ENCODE measurements at regions not wholly inside any gene's neighbourhood (a gene's known extent, or its start where the extent isn't known, plus 50 kb on each side); places are given as distances from the start of the nearest gene placed in this dataset.

- H3K27ac ChIP-seq: no peak overlapping the region
- no peaks in the 10 kb centered on the region for H3K36me3 ChIP-seq
- no peaks in the 10 kb centered on the region for H3K27me3 ChIP-seq (replicated peaks; ENCODE audit: insufficient read depth)
- TF ChIP-seq, protein P1, sequence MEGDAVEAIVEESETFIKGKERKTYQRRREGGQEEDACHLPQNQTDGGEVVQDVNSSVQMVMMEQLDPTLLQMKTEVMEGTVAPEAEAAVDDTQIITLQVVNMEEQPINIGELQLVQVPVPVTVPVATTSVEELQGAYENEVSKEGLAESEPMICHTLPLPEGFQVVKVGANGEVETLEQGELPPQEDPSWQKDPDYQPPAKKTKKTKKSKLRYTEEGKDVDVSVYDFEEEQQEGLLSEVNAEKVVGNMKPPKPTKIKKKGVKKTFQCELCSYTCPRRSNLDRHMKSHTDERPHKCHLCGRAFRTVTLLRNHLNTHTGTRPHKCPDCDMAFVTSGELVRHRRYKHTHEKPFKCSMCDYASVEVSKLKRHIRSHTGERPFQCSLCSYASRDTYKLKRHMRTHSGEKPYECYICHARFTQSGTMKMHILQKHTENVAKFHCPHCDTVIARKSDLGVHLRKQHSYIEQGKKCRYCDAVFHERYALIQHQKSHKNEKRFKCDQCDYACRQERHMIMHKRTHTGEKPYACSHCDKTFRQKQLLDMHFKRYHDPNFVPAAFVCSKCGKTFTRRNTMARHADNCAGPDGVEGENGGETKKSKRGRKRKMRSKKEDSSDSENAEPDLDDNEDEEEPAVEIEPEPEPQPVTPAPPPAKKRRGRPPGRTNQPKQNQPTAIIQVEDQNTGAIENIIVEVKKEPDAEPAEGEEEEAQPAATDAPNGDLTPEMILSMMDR (IDR thresholded peaks at IDR 0.05): no peak
- TF ChIP-seq POLR2A (IDR thresholded peaks at IDR 0.05) (no peak), POLR2AphosphoS5 (IDR thresholded peaks at IDR 0.05) (no peak)
- DNase-seq (ENCODE audit: low spot score): no peak
- H3K4me3 ChIP-seq: no peak overlapping the region
- H3K4me1 ChIP-seq (replicated peaks): no peaks in the 10 kb centered on the region
- no peaks in the 10 kb centered on the region for H3K9me3 ChIP-seq
- 80% methylated on average over 5 of the region's 5 CpGs for WGBS
- intact Hi-C loops (cut with DNase I): no loop called here
Measured at GRCh38 chr7:36021367-36021766, 131.7 kb upstream of the EEPD1 start.

DNA sequence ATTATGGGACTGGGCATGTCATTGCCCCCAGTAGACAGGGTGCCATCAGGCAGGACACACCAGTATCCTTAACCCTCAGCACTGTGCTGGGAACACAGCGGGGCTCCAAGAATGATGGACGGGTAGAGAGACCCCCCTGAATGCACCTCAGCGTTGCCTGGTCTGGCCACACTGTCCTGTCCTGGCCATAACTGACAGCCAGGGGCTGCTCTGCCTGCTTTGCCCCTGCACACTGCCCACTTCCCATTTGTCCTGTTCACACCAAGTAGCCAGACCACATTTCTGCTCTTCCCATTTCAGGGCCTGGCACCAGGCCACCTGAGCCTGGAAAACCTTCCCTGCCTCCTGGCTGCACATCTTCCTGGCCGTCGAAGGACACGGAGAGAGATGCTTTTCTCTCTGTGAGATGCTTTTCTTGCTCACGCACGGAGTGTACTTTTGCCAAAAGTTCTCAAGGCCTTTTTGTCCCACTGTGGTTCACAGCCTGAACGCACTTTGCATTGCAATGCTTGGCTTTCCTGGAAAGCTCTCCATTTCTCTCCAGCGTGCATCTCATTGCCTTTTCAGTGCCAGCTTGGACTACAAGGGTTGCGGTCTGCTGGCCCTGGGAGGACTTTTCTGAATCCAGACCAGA lies 131.0 kb upstream of the EEPD1 start:
- Histone ChIP-seq H3K27ac (no peak overlapping the region), H3K4me3 (no peak overlapping the region), H3K27me3 (replicated peaks; ENCODE audit: insufficient read depth) (no peaks in the 10 kb centered on the region), H3K4me1 (replicated peaks) (no peaks in the 10 kb centered on the region), H3K36me3 (no peaks in the 10 kb centered on the region), H3K9me3 (no peaks in the 10 kb centered on the region)
- intact Hi-C loops (cut with DNase I): no loop called here
- TF ChIP-seq, protein P1 (IDR thresholded peaks at IDR 0.05): no peak
- TF ChIP-seq POLR2AphosphoS5 (IDR thresholded peaks at IDR 0.05) (no peak), POLR2A (IDR thresholded peaks at IDR 0.05) (no peak)
- WGBS: 56% methylated on average over 11 of the region's 11 CpGs
- no peak for DNase-seq (ENCODE audit: low spot score)

DNA sequence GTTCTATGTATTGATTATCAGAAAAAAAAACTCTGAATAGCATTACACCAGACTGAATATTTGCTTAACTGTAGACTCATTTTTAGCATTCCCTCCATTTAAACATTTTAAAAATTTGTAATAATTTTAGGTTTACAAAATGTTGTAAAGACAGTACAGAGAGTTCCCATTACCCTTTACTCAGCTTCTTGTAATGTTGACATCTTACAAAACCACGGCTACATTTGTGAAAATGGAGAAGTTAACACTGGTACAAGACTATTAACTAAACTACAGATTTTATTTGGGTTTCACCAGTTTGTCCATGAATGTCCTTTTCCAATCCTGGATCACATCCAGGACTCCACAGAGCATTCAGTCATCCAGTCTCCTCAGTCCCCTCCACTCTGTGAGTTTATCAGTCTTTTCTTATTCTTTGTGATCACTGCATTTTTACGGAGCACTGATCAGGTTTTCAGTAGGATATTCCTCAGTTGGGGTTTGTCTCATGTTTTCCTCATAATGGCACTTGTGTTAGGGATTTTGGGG lies 130.0 kb upstream of the EEPD1 start:
- TF ChIP-seq, protein P1 (IDR thresholded peaks at IDR 0.05): no peak
- TF ChIP-seq POLR2AphosphoS5 (IDR thresholded peaks at IDR 0.05) (no peak), POLR2A (IDR thresholded peaks at IDR 0.05) (no peak)
- H3K9me3 ChIP-seq: no peaks in the 10 kb centered on the region
- no peaks in the 10 kb centered on the region for H3K4me1 ChIP-seq (replicated peaks)
- 75% methylated on average over 2 of the region's 2 CpGs for WGBS
- intact Hi-C loops (cut with DNase I): no loop called here
- H3K27ac ChIP-seq: no peak overlapping the region
- H3K27me3 ChIP-seq (replicated peaks; ENCODE audit: insufficient read depth): no peaks in the 10 kb centered on the region
- H3K36me3 ChIP-seq: no peaks in the 10 kb centered on the region
- no peak overlapping the region for H3K4me3 ChIP-seq
- DNase-seq (ENCODE audit: low spot score): no peak

DNA sequence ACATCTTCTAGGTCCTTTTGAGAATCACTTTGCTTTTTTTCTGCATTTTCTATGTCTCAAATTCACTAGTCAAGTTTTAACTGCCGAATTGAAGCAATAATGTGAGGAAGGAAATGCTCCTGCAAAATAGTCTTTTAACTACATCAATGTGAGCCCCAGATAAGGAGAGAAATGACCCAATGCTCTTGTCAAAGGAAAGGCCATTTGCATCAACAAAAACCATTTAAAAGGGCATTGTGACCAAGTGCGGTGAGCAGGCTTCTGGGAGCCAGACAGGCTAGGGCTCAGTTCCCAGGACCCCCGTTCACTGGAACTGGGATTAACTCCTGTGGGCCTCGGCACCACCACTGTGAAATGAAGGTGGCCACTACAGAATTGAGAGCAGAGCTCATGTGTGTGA lies 127.9 kb upstream of the EEPD1 start:
- no peak overlapping the region for H3K4me3 ChIP-seq
- intact Hi-C loops (cut with DNase I): no loop called here
- TF ChIP-seq POLR2AphosphoS5 (IDR thresholded peaks at IDR 0.05) (no peak), POLR2A (IDR thresholded peaks at IDR 0.05) (no peak)
- TF ChIP-seq, protein P1 (IDR thresholded peaks at IDR 0.05): no peak
- H3K9me3 ChIP-seq: no peaks in the 10 kb centered on the region
- DNase-seq (ENCODE audit: low spot score): no peak
- no peak overlapping the region for H3K27ac ChIP-seq
- H3K36me3 ChIP-seq: no peaks in the 10 kb centered on the region
- no peaks in the 10 kb centered on the region for H3K27me3 ChIP-seq (replicated peaks; ENCODE audit: insufficient read depth)
- no peaks in the 10 kb centered on the region for H3K4me1 ChIP-seq (replicated peaks)
- WGBS: 91% methylated on average over 4 of the region's 4 CpGs

DNA sequence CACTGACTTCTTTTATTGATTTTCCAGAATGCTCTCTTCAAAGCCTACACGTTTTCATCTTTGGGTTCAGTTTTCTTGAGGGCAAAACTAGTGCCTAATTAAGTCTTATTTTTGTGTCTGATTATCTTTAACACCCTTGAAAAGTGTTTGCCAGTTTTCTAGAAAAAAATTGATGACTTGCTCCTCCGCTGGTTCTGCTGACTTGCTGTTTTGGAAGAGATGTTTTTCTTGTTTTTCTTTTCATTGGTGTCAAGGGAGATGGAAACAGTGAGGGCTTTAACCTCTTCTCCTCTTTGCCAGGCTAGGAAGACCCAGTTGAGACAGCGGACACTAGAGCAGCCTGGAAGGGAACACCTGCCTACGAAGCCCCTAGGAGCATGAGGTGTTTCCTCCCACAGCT lies 123.7 kb upstream of the EEPD1 start:
- H3K4me1 ChIP-seq (replicated peaks): no peaks in the 10 kb centered on the region
- no peak for TF ChIP-seq POLR2AphosphoS5 (IDR thresholded peaks at IDR 0.05)
- no peak for TF ChIP-seq POLR2A (IDR thresholded peaks at IDR 0.05)
- TF ChIP-seq, protein P1 (IDR thresholded peaks at IDR 0.05): no peak
- H3K4me3 ChIP-seq: no peak overlapping the region
- no peaks in the 10 kb centered on the region for H3K36me3 ChIP-seq
- intact Hi-C loops (cut with DNase I): no loop called here
- H3K27ac ChIP-seq: no peak overlapping the region
- WGBS: 88% methylated on average over 4 of the region's 4 CpGs
- DNase-seq (ENCODE audit: low spot score): no peak
- H3K9me3 ChIP-seq: no peaks in the 10 kb centered on the region
- H3K27me3 ChIP-seq (replicated peaks; ENCODE audit: insufficient read depth): no peaks in the 10 kb centered on the region
